OCI-LY1 (cell line): ENCODE measurements at regions not wholly inside any gene's neighbourhood (a gene's known extent, or its start where the extent isn't known, plus 50 kb on each side); places are given as distances from the start of the nearest gene placed in this dataset.

Experiments
- EZH2 ChIP-seq: fragments of 200-600 bp; sonication (generic), shearing (Covaris generic); IDR thresholded peaks from 2 replicates; pipeline ENCODE4 v1.8.0; 2017; ENCODE audit warnings: borderline replicate concordance, mixed run types, mild to moderate bottlenecking, antibody characterized with exemption, low read length, moderate library complexity, mixed read lengths
- TF ChIP-seq, protein P1 (sequence below): fragments of 200-600 bp; sonication (generic), shearing (Covaris generic); IDR thresholded peaks from 2 replicates; pipeline ENCODE4 v1.5.1; 2017; ENCODE audit warnings: mild to moderate bottlenecking, antibody characterized with exemption, low read length, moderate library complexity, mixed read lengths

DNA sequence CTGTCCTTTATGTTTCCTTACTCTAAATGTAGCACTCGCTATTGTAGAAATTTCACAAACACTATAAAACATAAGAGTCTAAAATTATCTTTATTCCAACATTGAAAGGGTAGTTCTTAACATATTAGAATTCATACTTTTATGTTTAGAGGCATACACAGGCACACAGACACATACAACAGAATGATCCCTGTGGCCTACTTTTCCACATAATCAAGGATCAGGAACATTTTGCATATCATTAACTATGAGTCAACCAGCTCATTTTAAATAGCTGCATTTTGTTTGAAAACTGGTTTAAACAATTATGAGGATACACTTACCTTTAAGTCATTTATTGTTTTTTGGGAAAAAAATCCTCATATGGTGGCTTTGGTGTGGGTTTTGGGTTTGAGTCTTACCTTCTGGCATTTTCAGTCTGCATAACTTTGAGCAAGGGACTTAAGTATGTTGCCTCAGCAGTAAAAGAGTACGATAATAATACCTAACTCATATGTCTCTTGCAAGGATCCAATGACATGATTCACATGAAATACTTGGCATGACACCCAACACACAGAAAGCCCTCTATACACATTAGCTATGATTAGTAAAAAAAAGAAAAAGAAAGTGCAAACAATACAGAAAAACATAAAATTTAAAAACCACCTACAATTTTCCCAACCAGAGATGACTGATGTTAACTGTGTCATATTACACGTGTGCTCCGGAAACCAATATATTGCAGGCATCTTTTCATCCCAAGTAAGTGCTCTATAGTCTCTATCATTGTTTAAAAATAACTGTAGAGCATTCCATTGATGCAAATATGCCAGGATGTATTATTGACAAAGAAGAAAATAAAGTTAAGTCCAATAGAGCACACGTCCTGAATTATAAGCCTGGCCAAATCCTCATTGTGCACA lies 213.1 kb upstream of the ADAMTS9 start:
- TF ChIP-seq, protein P1, sequence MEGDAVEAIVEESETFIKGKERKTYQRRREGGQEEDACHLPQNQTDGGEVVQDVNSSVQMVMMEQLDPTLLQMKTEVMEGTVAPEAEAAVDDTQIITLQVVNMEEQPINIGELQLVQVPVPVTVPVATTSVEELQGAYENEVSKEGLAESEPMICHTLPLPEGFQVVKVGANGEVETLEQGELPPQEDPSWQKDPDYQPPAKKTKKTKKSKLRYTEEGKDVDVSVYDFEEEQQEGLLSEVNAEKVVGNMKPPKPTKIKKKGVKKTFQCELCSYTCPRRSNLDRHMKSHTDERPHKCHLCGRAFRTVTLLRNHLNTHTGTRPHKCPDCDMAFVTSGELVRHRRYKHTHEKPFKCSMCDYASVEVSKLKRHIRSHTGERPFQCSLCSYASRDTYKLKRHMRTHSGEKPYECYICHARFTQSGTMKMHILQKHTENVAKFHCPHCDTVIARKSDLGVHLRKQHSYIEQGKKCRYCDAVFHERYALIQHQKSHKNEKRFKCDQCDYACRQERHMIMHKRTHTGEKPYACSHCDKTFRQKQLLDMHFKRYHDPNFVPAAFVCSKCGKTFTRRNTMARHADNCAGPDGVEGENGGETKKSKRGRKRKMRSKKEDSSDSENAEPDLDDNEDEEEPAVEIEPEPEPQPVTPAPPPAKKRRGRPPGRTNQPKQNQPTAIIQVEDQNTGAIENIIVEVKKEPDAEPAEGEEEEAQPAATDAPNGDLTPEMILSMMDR, result no peak
- TF ChIP-seq EZH2, result no peak
